HG03565 (cell line): ENCODE measurements at regions not wholly inside any gene's neighbourhood (a gene's known extent, or its start where the extent isn't known, plus 50 kb on each side); places are given as distances from the start of the nearest gene placed in this dataset.
"Not testable (repeated sequence)": the region's sequence is repeated elsewhere in the genome, so short reads cannot be mapped to it uniquely, and the experiment has no call there.

Experiments
- ATAC-seq: cut with Tn5 transposase; IDR thresholded peaks from one replicate; pipeline ENCODE4 v1.9.1; 2021; ENCODE audit warnings: mild to moderate bottlenecking, moderate library complexity; ENCODE audit not compliant: unreplicated experiment

DNA sequence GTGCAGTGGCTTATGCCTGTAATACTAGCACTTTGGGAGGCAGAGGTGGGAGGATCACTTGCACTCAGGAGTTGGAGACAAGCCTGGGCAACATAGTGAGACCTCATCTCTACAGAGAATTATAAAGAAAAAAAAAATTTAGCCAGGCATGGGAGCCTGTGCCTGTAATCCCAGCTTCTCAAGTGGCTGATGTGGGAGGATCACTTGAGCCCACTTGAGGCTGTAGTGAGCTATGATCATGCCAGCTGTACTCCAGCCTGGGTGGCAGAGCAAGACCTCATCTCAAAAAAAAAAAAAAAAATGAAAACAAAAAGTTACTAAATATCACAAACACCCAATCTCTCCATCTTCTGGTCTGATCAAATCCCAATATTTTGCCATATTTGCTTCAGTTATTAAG, 142.6 kb downstream of the DAZ2 start:
- not testable (repeated sequence) for ATAC-seq

DNA sequence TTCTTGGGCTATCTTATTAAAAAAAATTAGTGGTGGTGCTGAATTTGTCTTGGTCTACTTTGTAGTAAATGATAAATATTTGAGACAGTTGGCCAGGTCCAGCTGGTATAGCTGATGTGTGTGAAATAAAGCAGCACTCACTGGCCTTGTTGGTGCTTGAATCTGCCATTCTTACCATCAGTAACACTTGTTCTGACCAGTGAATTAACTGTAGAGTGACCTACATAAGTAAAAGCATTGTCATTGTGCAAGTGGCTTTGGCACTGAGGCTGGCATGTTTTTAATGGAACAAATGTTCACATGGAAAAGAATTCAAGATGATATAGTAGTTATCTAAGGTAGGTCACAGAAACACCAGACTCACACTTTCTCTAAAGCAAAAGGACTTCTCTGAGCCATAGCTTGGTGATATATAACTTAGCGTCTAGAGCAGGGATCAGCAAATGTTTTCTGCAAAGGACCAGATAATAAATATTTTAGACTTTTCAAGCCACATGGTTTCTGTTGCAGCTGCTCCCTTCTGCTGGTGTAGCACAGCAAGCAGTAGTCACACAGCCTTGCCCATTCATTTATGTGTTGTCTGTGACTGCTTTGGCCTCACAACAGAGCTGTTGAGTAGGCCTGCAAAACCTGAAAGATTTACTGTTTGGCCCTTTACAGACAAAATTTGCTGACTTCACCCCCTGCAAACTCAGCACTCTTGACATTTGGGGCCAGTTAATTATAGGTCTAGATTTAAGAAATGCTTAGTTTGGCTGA, 144.1 kb downstream of the DAZ2 start:
- not testable (repeated sequence) for ATAC-seq

DNA sequence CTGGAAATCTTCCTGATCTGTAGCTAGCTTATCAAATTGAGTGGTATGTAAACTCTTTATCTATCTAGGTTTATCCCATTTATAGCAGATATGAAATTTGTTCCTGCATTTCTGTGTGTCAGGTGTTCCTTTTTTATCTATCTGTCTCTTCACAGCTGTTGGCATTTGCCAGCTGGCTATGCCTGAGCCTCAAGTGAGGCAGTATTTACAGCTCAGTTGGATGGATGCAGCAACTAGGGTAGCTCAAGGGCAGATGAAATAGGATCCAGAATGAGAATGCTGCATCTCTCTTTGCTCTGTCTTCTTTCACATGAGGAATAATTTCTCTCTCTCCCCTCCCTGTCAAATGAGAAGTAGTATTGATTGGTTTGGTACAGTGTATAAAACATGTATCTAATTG, 144.8 kb downstream of the DAZ2 start:
- ATAC-seq: not testable (repeated sequence)

DNA sequence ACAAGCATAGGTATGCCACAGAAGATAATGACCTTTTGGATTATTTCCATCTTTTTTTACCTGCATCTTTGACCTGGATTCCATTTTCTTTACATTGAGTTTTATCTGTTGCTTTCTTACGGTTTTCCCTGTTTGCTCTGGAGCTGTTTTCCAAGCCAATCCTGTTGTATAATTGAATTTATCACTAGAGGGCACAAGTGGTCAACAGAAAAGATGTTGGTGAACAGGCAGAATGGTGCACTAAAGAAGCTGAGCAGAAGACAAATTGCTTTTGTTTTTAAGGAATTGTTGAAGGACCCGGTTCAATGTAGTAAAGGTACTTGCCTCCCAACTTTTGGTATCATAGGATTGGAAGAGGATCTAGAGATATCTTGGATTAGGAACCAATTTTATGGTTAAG, 177.8 kb downstream of the DAZ2 start:
- not testable (repeated sequence) for ATAC-seq

DNA sequence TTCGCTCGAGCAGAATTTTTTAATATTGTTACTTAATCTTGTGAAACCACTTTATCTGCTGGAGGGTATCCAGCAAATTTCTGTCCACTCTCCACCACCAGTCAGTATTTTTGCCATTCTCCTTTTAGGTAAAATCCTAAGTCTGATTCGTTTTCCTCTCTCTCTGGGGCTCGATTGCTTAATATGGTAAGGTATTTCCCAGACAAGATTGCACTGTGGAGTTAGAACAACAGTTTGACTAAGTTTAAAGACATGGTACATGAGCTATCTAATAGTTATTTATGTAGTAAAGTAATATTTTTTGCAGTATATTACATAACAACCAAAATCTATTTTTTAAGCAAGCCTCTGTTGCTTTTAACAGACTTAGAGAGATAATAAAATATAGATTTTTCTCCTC, 181.9 kb downstream of the DAZ2 start:
- ATAC-seq: not testable (repeated sequence)

DNA sequence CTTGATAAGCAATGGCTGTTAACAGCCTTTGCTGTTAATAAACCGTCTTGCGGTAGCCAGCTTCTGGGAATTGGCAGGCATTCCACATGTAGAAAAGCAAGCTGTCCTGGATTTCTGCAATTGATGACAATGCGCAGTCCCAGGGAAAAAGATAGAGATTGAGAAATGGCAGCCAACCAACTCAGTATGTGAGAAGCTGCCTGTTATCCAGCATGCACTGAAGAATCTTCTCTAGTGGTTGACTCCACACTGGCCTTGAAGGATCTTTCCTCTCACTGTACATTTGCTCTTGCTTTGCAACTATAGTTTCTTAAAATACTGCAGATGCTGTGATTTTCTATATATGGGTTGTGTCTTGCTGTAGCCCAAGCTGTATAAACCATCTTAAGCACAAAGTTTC, 182.5 kb downstream of the DAZ2 start:
- not testable (repeated sequence) for ATAC-seq

DNA sequence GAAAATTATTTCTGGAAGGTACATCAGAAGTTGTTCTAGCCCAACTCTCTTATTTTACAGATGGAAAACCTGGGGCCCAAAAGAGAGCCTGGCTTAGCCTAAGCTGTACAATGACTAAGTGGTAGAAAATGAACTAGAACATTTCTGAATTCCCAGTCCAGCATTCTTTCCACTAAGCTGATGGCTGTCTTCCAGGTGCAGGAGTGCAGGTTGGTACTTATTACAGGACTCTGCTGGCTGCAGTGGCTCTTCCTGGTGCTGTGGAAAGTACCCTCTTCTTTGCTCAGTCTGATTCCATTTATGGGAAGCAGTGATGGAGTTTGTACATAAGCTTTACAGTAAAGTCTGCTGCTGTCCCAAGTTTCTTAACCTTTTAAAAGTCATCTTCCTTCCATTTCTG, 196.6 kb downstream of the DAZ2 start:
- not testable (repeated sequence) for ATAC-seq

DNA sequence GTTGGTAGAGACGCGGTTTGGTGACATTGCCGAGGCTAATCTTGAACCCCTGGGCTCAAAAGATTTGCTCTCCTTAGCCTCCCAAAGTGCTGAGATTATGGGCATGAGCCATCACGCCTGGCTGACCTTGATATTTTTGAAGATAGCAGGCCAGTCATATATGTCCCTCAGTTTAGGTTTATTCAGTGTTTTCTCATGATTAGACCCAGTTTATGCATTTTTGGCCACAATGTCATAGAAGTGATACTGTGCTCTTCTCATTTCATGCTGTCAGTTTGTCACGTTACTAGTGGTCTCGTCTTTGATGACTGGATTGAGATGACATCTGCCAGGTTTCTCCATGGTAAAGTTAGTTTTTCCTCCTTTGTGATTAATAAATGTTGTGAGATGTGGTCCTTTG, 209.9 kb downstream of the DAZ2 start:
- not testable (repeated sequence) for ATAC-seq

DNA sequence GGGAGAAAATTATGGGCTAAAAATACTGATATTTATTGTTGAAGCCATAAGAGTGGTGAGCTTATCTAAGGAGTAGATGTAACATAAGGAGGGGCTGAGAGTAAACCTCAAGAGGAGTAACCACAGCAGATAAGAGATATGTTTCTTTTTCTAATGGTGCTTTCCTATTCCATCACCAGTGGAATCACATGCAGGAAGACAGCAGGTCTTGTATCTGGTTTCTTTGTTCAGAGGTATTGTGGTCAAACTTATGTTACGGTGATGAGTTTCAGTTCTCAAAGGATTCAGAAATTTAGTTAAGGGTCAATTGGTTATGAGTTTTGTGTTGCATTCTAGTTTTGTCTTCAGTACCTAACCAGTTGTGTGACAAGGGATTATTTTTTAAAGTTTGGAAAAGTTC, 225.4 kb downstream of the DAZ2 start:
- ATAC-seq: peak; percentile 93

DNA sequence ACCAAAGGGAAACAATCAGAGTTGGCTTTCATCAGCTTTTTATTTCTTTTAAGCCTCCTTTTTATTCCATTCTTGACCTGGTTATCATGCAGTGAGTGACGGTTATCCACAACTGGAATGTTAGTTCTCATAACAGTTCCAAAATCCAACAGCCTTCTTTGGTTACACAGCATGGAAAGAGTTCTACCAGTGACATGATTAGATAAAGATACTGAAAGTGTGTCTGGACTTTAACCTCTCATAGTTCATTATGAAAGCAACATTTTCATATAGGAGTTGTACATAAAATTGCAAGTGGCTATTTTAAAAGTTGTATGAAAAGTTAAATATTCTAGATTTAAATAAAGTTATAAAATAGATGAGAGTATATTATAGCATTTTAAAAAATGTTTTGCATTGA, 225.9 kb downstream of the DAZ2 start:
- ATAC-seq: not testable (repeated sequence)

DNA sequence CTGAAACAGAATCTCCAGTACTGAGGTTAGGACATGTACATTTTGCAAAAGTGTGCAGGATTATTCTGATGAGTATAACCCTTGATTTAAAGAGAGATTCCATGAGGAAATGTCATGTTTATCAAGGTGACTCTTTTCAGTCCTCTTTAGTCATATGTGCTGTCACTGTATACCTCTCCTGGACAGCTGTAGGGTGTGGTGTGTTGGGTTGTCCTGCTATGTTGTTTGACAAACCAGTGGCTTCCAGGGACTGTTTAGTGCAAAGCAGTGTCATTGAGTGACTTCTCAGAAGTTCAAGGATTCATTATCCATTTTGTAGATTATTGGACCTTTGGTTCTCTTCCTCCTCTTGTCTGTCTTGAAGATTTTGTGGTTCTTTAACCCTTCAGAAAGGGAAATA, 236.3 kb downstream of the DAZ2 start:
- ATAC-seq: not testable (repeated sequence)

DNA sequence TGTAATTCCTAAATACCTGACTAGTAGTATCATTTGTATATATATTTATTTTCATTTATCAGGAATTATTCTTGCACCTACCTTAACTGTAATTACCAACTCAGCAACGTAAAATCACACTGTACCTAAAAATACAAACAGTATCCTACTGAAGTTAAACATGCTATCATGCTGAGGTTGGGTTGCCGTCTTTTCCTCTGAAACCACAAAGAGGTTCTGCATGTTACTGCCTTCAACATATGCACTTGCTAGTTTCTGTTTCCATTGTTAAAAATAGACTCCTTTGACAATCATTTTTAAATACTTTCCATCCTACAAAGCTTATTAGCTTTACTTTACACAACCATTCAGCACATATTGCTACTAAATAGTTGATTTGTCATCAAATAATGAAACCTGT, 283.6 kb downstream of the DAZ2 start:
- not testable (repeated sequence) for ATAC-seq
